ENCODE measurements at regions not wholly inside any gene's neighbourhood (a gene's known extent, or its start where the extent isn't known, plus 50 kb on each side); places are given as distances from the start of the nearest gene placed in this dataset.

DNA sequence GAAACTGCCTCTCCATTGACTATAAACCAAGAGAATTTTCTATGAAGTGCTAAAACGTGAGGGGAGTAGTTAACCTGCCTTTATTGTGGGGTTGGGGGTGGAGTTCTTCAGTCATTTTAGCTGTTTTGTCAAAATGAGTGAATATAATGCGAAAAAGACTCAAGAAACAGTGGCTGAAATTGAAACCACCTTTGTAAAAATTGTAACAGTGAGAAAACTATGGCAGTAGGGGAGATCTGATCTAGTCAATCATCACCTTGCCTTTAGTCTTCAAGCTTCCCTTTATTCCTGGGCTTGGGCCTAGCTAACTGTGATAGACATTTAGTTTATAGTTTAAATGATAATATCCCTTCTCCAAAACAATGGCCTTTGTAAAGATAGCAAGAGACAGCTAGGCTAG, 1927.3 kb downstream of the STIM2 start:
- ChIA-PET POLR2A (no interaction called here), CTCF (no interaction called here)

DNA sequence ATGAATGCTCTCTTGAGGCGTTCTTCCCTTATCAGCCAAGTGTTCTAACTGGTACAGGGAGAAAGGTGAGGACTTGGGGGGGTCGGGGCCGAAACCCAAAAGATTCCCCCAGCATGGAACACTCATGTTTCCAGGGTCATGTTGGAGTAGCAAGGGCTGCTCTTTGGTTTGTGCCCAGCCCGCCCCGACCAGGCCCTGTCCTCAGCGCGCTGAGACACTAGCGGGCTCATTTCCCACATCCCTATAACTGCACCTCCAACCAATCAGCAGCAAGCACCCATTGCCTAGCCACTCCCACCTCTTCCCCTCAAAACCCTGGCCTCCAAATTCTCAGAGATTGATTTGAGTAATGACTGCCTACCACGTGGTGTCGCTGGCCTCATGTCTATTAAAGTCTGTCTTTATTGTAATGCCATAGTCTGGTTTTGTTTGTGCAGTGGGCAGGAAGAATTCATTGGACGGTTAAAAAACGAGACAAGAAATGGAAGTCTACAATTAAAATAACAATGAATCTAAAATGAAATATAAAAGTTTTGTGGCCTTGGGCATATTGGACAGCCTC, 1928.4 kb downstream of the STIM2 start:
- POLR2A ChIA-PET = no interaction called here

More for the DNA sequence above, 1927.3 kb downstream of the STIM2 start:
- DNase-seq (ENCODE audit: extremely low spot score) = no peak
- TF ChIP-seq, protein P1, sequence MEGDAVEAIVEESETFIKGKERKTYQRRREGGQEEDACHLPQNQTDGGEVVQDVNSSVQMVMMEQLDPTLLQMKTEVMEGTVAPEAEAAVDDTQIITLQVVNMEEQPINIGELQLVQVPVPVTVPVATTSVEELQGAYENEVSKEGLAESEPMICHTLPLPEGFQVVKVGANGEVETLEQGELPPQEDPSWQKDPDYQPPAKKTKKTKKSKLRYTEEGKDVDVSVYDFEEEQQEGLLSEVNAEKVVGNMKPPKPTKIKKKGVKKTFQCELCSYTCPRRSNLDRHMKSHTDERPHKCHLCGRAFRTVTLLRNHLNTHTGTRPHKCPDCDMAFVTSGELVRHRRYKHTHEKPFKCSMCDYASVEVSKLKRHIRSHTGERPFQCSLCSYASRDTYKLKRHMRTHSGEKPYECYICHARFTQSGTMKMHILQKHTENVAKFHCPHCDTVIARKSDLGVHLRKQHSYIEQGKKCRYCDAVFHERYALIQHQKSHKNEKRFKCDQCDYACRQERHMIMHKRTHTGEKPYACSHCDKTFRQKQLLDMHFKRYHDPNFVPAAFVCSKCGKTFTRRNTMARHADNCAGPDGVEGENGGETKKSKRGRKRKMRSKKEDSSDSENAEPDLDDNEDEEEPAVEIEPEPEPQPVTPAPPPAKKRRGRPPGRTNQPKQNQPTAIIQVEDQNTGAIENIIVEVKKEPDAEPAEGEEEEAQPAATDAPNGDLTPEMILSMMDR (IDR thresholded peaks at IDR 0.05; ENCODE audit: control extremely low read depth, extremely low read depth, low read depth, missing control alignments) = no peak

DNA sequence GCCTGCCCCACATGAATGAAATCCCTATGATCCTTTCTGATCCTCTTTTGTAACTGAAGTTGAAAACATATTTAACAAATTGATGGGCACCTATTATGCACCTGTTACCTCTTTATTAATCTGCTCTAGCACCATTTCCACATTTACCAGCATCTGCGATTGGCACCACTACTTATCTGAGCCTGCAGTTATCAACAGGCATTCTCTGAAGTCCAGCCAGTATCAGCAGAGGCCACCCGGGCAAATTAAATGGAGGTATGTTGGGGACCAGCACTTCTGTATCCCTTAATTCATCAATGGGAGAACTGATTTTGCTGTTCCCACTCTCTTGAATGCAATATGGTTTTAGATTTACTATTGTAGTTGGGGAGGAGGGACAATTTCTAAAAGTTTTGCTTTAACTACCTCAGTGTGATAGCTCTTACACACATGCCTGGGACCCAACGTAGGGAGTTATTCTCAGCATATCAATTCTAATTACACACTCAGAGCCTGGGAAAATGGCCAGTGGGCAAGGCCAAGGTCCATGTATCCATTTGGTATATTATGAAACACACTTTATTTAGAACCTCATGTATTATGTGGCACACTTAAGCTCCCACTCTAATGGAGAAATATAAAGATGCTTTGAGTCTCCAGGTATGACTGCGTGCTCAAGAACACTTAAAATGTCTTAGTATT, 1927.1 kb upstream of the PCDH7 start:
- TF ChIP-seq, protein P1 (IDR thresholded peaks at IDR 0.05; ENCODE audit: control extremely low read depth, extremely low read depth, low read depth, missing control alignments) = no peak
- DNase-seq (ENCODE audit: extremely low spot score) = no peak
- CTCF ChIA-PET = interaction anchor here (1.4 kb wide), 1 partner anchor 10 kb away, joined by 4 read pairs; no protein-coding TSS in a partner anchor
- POLR2A ChIA-PET = no interaction called here

More for the DNA sequence above, 1928.4 kb downstream of the STIM2 start:
- CTCF ChIA-PET = no interaction called here
- DNase-seq (ENCODE audit: extremely low spot score) = no peak
- TF ChIP-seq, protein P1 (IDR thresholded peaks at IDR 0.05; ENCODE audit: control extremely low read depth, extremely low read depth, low read depth, missing control alignments) = no peak

- DNase-seq (ENCODE audit: extremely low spot score) = no peak
- ChIA-PET POLR2A (no interaction called here), CTCF (no interaction called here)
Observed at GRCh38 chr4:28799696-28800095, 1920.5 kb upstream of the PCDH7 start.

DNA sequence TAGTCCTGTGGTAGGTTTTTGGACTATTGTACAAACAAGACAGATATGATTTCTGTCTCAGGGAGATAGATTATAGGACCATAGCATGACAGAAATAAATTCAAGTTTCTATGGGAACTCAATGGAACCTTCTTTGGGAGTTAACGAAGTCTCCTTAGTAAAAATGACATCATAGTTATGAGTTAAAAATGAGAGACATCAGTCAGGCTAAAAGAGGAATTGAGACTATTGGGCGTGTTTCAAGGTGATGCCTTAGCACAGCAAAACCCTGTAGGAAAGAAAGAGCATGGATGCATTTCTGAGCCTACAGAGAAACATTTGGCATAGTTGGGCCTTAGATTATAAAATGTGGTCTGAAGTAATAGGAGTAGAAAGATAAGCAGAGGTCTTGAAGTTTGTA, 1909.1 kb upstream of the PCDH7 start:
- ChIA-PET POLR2A (no interaction called here), CTCF (no interaction called here)
- TF ChIP-seq, protein P1 (IDR thresholded peaks at IDR 0.05; ENCODE audit: control extremely low read depth, extremely low read depth, low read depth, missing control alignments) = no peak
- DNase-seq (ENCODE audit: extremely low spot score) = no peak

More at GRCh38 chr4:28799696-28800095, 1920.5 kb upstream of the PCDH7 start:
- TF ChIP-seq, protein P1 (IDR thresholded peaks at IDR 0.05; ENCODE audit: control extremely low read depth, extremely low read depth, low read depth, missing control alignments) = no peak

- ChIA-PET POLR2A (no interaction called here), CTCF (no interaction called here)
- no peak for DNase-seq (ENCODE audit: extremely low spot score)
- TF ChIP-seq, protein P1 (IDR thresholded peaks at IDR 0.05; ENCODE audit: control extremely low read depth, extremely low read depth, low read depth, missing control alignments) = no peak
Observed at GRCh38 chr4:28822163-28822562, 1898.0 kb upstream of the PCDH7 start.
